Sigmoid colon (tissue), 4 donors: ENCODE measurements at regions not wholly inside any gene's neighbourhood (a gene's known extent, or its start where the extent isn't known, plus 50 kb on each side); places are given as distances from the start of the nearest gene placed in this dataset.

Source experiments
- EP300 ChIP-seq, 4 donors: sonication (generic); formaldehyde crosslinking; IDR thresholded peaks; one replicate each; pipeline ENCODE4 v1.6.1; 2017; ENCODE audit warnings: antibody characterized with exemption in 4 of 4
- POLR2A ChIP-seq, 2 donors: fragments of 450-650 bp; IDR thresholded peaks; one replicate each; pipeline ENCODE4 v1.6.1; 2016; ENCODE audit warnings: antibody characterized with exemption in 2 of 2, mild to moderate bottlenecking in 2 of 2, moderate library complexity in 2 of 2
- POLR2AphosphoS5 ChIP-seq, 4 donors: sonication (generic); formaldehyde crosslinking; IDR thresholded peaks; one replicate each; pipeline ENCODE4 v1.6.1; 2017; ENCODE audit warnings: antibody characterized with exemption in 4 of 4
- TF ChIP-seq, protein P1 (sequence below), 4 experiments: fragments of 450-650 bp in 3 of 4; fragments of 200-600 bp in 1 of 4; IDR thresholded peaks; one replicate each; pipeline ENCODE4 v1.5.1; 2016 to 2019; ENCODE audit warnings: antibody characterized with exemption in 4 of 4, mild to moderate bottlenecking in 3 of 4, moderate library complexity in 2 of 4

DNA sequence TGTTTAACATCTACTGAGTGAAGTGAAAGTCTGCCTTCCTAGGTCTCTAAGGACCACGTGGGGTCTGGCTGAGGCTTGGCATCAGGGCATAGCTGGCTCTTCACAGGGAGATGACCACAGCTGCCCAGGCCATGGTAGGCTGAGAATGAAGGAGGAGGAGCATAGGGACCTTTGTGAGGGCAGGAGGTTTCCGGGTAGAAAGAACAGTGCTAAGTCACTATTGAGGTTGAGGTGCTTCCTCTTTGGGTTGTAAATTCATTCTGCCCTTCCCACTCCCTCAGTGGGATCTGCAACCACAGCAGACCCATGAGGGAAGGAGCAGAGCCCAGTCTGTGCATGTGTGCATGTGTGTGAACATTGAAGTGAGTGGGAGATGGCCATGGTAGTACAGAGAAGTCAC lies 909.6 kb downstream of the VRK1 start:
- TF ChIP-seq POLR2A (IDR thresholded peaks at IDR 0.05) = no peak
- TF ChIP-seq, protein P1, sequence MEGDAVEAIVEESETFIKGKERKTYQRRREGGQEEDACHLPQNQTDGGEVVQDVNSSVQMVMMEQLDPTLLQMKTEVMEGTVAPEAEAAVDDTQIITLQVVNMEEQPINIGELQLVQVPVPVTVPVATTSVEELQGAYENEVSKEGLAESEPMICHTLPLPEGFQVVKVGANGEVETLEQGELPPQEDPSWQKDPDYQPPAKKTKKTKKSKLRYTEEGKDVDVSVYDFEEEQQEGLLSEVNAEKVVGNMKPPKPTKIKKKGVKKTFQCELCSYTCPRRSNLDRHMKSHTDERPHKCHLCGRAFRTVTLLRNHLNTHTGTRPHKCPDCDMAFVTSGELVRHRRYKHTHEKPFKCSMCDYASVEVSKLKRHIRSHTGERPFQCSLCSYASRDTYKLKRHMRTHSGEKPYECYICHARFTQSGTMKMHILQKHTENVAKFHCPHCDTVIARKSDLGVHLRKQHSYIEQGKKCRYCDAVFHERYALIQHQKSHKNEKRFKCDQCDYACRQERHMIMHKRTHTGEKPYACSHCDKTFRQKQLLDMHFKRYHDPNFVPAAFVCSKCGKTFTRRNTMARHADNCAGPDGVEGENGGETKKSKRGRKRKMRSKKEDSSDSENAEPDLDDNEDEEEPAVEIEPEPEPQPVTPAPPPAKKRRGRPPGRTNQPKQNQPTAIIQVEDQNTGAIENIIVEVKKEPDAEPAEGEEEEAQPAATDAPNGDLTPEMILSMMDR (IDR thresholded peaks at IDR 0.05) = no peak
- TF ChIP-seq POLR2AphosphoS5 (IDR thresholded peaks at IDR 0.05) = no peak
- no peak for TF ChIP-seq EP300 (IDR thresholded peaks at IDR 0.05)
